Memory B cell (primary cell): ENCODE measurements at regions not wholly inside any gene's neighbourhood (a gene's known extent, or its start where the extent isn't known, plus 50 kb on each side); places are given as distances from the start of the nearest gene placed in this dataset.

ENCODE experiments used
- ATAC-seq: fragments of 150-1000 bp; cut with Tn5 transposase; 2 replicates; pipeline ENCODE4 v1.10.0; 2021; ENCODE audit warnings: low read depth, mild to moderate bottlenecking, moderate library complexity
- DNase-seq, 2 donors: peaks; one replicate each; pipeline ENCODE4 v3.0.0; 2022; ENCODE audit warnings: low spot score in 2 of 2
- H3K27ac Mint-ChIP-seq: one replicate; pipeline ENCODE4 v1.8.0; 2022; ENCODE audit warnings: mild to moderate bottlenecking, moderate library complexity, mixed read lengths
- H3K27me3 Mint-ChIP-seq: one replicate; pipeline ENCODE4 v1.8.0; 2022; ENCODE audit warnings: mixed read lengths
- H3K36me3 Mint-ChIP-seq: one replicate; pipeline ENCODE4 v1.8.0; 2022; ENCODE audit warnings: mild to moderate bottlenecking, mixed read lengths
- H3K4me1 Mint-ChIP-seq: one replicate; pipeline ENCODE4 v1.8.0; 2022; ENCODE audit warnings: mixed read lengths
- H3K4me3 Mint-ChIP-seq: one replicate; pipeline ENCODE4 v1.8.0; 2022; ENCODE audit warnings: mild to moderate bottlenecking, moderate library complexity, mixed read lengths
- H3K9me3 Mint-ChIP-seq: one replicate; pipeline ENCODE4 v1.8.0; 2022; ENCODE audit warnings: mixed read lengths

GRCh38 chr20:4427940-4428586 is 179.0 kb upstream of the ADRA1D start:
- H3K36me3 Mint-ChIP-seq: no peaks in the 10 kb centered on the region
- H3K4me3 Mint-ChIP-seq: no peak overlapping the region
- H3K27ac Mint-ChIP-seq: no peak overlapping the region
- H3K27me3 Mint-ChIP-seq: peaks cover 11% of the 10 kb centered on the region
- DNase-seq (no peak), ATAC-seq (no peak)
- no peaks in the 10 kb centered on the region for H3K4me1 Mint-ChIP-seq
- H3K9me3 Mint-ChIP-seq: no peaks in the 10 kb centered on the region

- Mint-ChIP-seq H3K4me1 (no peaks in the 10 kb centered on the region), H3K27me3 (no peaks in the 10 kb centered on the region), H3K9me3 (peaks cover 3% of the 10 kb centered on the region), H3K27ac (no peak overlapping the region), H3K4me3 (no peak overlapping the region), H3K36me3 (peaks cover 2% of the 10 kb centered on the region)
- DNase-seq (no peak), ATAC-seq (no peak)
These were observed 169.1 kb upstream of the ADRA1D start for GRCh38 chr20:4418141-4418540.

GRCh38 chr20:4415281-4415680 is 166.2 kb upstream of the ADRA1D start:
- ATAC-seq (no peak), DNase-seq (no peak)
- Mint-ChIP-seq H3K36me3 (peaks cover under 1% of the 10 kb centered on the region), H3K4me3 (no peak overlapping the region), H3K27me3 (no peaks in the 10 kb centered on the region), H3K9me3 (peaks cover 2% of the 10 kb centered on the region), H3K4me1 (no peaks in the 10 kb centered on the region), H3K27ac (no peak overlapping the region)

- DNase-seq (no peak), ATAC-seq (no peak)
- Mint-ChIP-seq H3K27me3 (no peaks in the 10 kb centered on the region), H3K4me1 (no peaks in the 10 kb centered on the region), H3K4me3 (no peak overlapping the region), H3K36me3 (no peaks in the 10 kb centered on the region), H3K27ac (no peak overlapping the region), H3K9me3 (peaks cover 2% of the 10 kb centered on the region)
These were observed 164.4 kb upstream of the ADRA1D start for GRCh38 chr20:4413314-4414049.

GRCh38 chr20:4412216-4412615 is 163.1 kb upstream of the ADRA1D start:
- Mint-ChIP-seq H3K27ac (no peak overlapping the region), H3K36me3 (no peaks in the 10 kb centered on the region), H3K4me3 (no peak overlapping the region), H3K27me3 (no peaks in the 10 kb centered on the region), H3K9me3 (no peaks in the 10 kb centered on the region), H3K4me1 (no peaks in the 10 kb centered on the region)
- no peak for DNase-seq
- ATAC-seq: no peak

- no peak for DNase-seq
- H3K27me3 Mint-ChIP-seq: no peaks in the 10 kb centered on the region
- no peaks in the 10 kb centered on the region for H3K36me3 Mint-ChIP-seq
- no peaks in the 10 kb centered on the region for H3K4me1 Mint-ChIP-seq
- no peaks in the 10 kb centered on the region for H3K9me3 Mint-ChIP-seq
- H3K4me3 Mint-ChIP-seq: no peak overlapping the region
- H3K27ac Mint-ChIP-seq: no peak overlapping the region
- no peak for ATAC-seq
These were observed 162.7 kb upstream of the ADRA1D start for GRCh38 chr20:4411744-4412143.

- H3K9me3 Mint-ChIP-seq: no peaks in the 10 kb centered on the region
- DNase-seq (no peak), ATAC-seq (no peak)
- H3K4me1 Mint-ChIP-seq: no peaks in the 10 kb centered on the region
- H3K27me3 Mint-ChIP-seq: peaks cover 3% of the 10 kb centered on the region
- H3K4me3 Mint-ChIP-seq: no peak overlapping the region
- no peak overlapping the region for H3K27ac Mint-ChIP-seq
- H3K36me3 Mint-ChIP-seq: no peaks in the 10 kb centered on the region
These were observed 157.5 kb upstream of the ADRA1D start for GRCh38 chr20:4406627-4407026.

- DNase-seq (no peak), ATAC-seq (no peak)
- peaks cover 6% of the 10 kb centered on the region for H3K27me3 Mint-ChIP-seq
- no peaks in the 10 kb centered on the region for H3K36me3 Mint-ChIP-seq
- peaks cover 8% of the 10 kb centered on the region for H3K9me3 Mint-ChIP-seq
- H3K4me3 Mint-ChIP-seq: no peak overlapping the region
- H3K27ac Mint-ChIP-seq: no peak overlapping the region
- H3K4me1 Mint-ChIP-seq: no peaks in the 10 kb centered on the region
These were observed 152.5 kb upstream of the ADRA1D start for GRCh38 chr20:4401601-4402000.

GRCh38 chr20:4384961-4385360 is 135.9 kb upstream of the ADRA1D start:
- H3K36me3 Mint-ChIP-seq: no peaks in the 10 kb centered on the region
- DNase-seq: no peak
- no peak for ATAC-seq
- peaks cover 6% of the 10 kb centered on the region for H3K27me3 Mint-ChIP-seq
- no peak overlapping the region for H3K27ac Mint-ChIP-seq
- no peaks in the 10 kb centered on the region for H3K4me1 Mint-ChIP-seq
- H3K9me3 Mint-ChIP-seq: peaks cover 9% of the 10 kb centered on the region
- H3K4me3 Mint-ChIP-seq: no peak overlapping the region

GRCh38 chr20:4383961-4384360 is 134.9 kb upstream of the ADRA1D start:
- ATAC-seq: no peak
- no peak for DNase-seq

GRCh38 chr20:4375881-4376280 is 126.8 kb upstream of the ADRA1D start:
- Mint-ChIP-seq H3K4me1 (no peaks in the 10 kb centered on the region), H3K27me3 (peaks cover 5% of the 10 kb centered on the region), H3K9me3 (no peaks in the 10 kb centered on the region), H3K36me3 (no peaks in the 10 kb centered on the region), H3K27ac (no peak overlapping the region), H3K4me3 (no peak overlapping the region)
- no peak for DNase-seq
- no peak for ATAC-seq

More at GRCh38 chr20:4383961-4384360, 134.9 kb upstream of the ADRA1D start:
- peaks cover 9% of the 10 kb centered on the region for H3K9me3 Mint-ChIP-seq
- no peak overlapping the region for H3K4me3 Mint-ChIP-seq
- peaks cover 8% of the 10 kb centered on the region for H3K27me3 Mint-ChIP-seq
- no peaks in the 10 kb centered on the region for H3K4me1 Mint-ChIP-seq
- no peaks in the 10 kb centered on the region for H3K36me3 Mint-ChIP-seq
- H3K27ac Mint-ChIP-seq: no peak overlapping the region

- Mint-ChIP-seq H3K9me3 (no peaks in the 10 kb centered on the region), H3K4me1 (peaks cover 5% of the 10 kb centered on the region)
- no peak for ATAC-seq
These were observed 124.4 kb upstream of the ADRA1D start for GRCh38 chr20:4373454-4373853.

GRCh38 chr20:4371623-4372251 is 122.7 kb upstream of the ADRA1D start:
- DNase-seq: no peak
- Mint-ChIP-seq H3K36me3 (no peaks in the 10 kb centered on the region), H3K4me3 (no peak overlapping the region), H3K27me3 (peaks cover 1% of the 10 kb centered on the region), H3K27ac (no peak overlapping the region), H3K9me3 (no peaks in the 10 kb centered on the region), H3K4me1 (peaks cover 5% of the 10 kb centered on the region)
- no peak for ATAC-seq

More at GRCh38 chr20:4373454-4373853, 124.4 kb upstream of the ADRA1D start:
- Mint-ChIP-seq H3K36me3 (no peaks in the 10 kb centered on the region), H3K4me3 (no peak overlapping the region), H3K27ac (no peak overlapping the region), H3K27me3 (no peaks in the 10 kb centered on the region)
- no peak for DNase-seq

- Mint-ChIP-seq H3K9me3 (no peaks in the 10 kb centered on the region), H3K27ac (no peak overlapping the region), H3K36me3 (no peaks in the 10 kb centered on the region), H3K4me1 (peaks cover 5% of the 10 kb centered on the region), H3K27me3 (peaks cover 1% of the 10 kb centered on the region), H3K4me3 (no peak overlapping the region)
- DNase-seq: no peak
- no peak for ATAC-seq
These were observed 121.8 kb upstream of the ADRA1D start for GRCh38 chr20:4370851-4371250.
